NCI-H345 treated with DMSO at 0.1 percent for 48 hours (cell line): ENCODE measurements at regions not wholly inside any gene's neighbourhood (a gene's known extent, or its start where the extent isn't known, plus 50 kb on each side); places are given as distances from the start of the nearest gene placed in this dataset.

ENCODE experiments used
- DNase-seq: peaks from one replicate; lab custom pipeline; 2025; ENCODE audit not compliant: unreplicated experiment; lab: John Stamatoyannopoulos, UW

DNA sequence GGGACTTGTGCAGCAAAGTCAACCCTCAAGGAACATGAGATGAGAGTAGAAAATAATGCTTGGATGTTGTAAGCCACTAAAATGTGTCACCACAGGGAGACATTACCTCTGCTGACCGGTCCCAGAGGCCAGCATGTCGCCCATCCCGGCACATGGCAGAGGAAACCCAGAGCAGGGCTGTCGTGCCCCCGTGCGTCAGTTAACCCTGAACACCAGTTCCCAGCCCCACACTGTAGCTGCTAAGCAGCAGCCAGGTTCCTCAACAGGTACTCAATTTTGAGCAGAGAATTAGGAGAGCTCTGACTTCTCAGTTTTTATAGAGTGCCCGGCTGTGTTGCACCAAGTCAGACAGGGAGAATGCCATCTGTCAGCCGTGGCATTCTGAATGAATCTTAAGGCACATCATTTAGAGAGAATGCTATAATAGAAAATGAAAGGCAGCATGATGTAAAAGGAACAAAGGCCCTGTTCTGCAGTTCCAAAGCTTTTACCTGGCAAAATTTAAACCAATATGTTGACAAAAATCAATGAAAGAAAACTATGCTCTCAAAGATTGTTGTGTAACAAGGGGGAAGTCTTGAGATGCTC lies 307.9 kb downstream of the METTL4 start:
- DNase-seq = no peak

DNA sequence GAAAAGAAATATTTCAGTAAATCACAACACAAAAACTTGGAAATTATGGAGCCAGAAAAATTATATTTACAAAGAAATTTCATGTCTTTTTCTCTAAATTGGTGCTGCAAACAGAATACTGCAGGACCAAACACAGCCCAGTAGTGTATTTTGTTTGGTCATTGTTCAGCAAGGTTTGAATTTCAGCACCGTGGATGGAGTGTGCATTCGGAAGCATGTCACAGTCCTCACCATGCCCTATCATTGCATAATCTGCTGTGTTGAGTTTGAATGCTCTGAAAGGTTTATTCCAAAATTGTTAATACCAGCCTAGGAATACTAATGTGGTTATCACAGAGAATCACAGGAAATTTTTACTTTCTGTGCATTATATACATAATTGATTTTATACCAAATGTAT lies 296.7 kb downstream of the METTL4 start:
- DNase-seq = no peak

DNA sequence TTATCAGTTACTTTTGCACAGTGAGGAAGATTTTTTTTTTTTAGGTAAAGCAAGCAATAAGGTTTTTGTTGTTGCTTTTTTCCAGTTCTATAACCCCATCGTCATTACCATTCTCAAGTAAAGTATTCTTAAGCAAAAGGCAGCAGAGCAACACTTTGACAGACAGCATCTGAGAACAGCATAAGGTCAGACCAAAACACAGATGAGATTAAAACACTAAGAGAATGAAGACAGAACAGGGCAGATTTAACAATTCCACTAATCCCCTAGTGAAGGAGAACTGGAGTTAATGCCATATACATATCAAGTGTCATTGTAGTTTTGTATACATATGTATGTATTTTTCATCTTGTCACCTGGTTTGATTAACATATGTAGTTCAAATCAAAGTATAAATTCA lies 290.2 kb downstream of the METTL4 start:
- DNase-seq = no peak

DNA sequence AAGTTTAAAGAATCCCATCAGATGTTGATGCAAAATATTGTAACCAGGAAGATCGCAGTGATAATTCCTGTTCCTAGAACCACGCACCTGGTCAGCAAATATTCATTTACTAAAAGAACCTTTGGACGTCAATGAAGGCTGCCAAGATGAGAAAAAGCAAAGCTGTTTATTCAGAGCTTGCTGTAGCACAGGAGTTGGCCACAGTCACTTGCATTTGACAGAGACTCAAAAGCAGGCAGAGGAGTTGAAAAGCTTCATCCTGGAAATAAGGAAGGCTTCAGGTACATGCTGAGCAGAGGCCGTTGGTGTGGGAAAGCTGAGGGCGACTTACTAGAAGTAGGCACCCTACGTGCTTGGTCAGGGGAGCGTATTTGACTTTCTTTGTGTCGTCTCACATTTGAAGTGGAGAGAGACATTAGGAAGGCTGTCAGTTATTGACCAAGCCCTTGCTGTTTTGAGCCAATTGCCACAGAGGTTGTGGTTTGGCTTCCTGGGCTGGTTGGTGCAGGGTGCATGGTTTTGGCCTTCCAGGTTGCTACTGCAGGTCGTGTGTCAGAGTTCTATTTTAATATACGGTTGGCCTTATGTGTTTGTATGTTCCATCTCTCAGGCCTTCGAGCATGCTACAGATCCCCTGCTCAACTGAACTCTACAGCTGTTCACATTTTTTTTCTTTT lies 289.6 kb downstream of the METTL4 start:
- DNase-seq = no peak

DNA sequence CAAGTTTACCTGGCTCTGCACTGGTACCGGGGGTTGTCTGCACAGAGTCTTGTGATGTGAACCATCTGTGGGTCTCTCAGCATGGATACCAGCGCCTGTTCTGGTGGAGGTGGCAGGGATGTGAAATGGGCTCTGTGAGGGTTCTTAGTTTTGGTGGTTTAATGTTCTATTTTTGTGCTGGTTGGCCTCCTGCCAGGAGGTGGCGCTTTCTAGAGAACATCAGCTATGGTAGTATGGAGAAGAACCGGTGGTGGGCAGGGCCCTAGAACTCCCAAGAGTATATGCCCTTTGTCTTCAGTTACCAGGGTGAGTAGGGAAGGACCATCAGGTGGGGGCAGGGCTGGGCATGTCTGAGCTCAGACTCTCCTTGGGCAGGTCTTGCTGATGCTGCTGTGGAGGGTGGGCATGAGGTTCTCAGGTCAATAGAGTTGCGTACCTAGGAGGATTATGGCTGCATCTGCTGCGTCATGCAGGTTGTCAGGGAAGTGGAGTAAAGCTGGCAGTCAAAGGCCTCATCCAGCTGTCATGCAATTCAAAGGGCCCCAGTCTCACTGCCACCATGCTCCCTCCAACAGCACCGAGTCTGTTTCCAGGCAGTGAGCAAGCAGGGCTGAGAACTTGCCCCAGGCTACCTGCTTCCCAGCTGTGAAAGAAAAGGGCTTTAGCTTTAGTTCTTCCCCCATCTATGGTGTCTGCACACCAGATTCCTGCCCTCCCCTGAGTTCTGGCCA lies 278.0 kb downstream of the METTL4 start:
- no peak for DNase-seq

DNA sequence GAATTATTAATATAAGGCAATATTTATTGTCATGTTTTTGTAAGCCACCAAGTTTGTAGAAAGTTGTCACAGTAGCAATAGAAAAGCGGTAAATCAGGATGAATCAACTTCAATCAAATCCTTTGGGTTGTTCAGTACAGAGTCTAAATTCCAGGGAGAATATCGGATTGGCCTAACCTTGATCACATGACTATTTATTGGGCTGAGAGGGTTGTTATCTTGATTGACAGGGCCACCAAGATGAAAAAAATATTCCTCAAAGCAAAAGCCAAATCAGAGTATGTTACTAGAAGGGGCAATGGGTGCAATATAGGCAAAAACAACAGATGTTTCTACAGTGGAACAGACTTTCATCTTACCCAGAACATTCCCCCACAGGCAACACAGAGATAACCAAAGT lies 270.0 kb downstream of the METTL4 start:
- no peak for DNase-seq

DNA sequence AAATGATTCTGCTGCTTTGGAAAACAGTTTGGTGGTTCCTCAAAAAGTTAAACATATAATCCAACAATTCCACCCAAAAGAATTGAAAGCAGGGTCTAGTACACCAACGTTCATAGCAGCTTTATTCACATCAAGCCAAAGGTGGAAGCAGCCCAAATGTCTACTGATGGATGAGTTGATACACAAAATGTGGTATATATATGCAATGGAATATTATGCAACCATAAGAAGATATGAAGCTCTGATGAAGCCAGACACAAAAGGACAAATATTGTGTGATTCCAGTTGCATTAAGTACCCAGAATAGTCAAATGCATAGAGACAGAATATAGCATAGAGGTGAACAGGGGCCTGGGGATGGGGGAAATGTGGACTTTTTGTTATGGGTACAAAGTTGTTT lies 269.3 kb downstream of the METTL4 start:
- no peak for DNase-seq

DNA sequence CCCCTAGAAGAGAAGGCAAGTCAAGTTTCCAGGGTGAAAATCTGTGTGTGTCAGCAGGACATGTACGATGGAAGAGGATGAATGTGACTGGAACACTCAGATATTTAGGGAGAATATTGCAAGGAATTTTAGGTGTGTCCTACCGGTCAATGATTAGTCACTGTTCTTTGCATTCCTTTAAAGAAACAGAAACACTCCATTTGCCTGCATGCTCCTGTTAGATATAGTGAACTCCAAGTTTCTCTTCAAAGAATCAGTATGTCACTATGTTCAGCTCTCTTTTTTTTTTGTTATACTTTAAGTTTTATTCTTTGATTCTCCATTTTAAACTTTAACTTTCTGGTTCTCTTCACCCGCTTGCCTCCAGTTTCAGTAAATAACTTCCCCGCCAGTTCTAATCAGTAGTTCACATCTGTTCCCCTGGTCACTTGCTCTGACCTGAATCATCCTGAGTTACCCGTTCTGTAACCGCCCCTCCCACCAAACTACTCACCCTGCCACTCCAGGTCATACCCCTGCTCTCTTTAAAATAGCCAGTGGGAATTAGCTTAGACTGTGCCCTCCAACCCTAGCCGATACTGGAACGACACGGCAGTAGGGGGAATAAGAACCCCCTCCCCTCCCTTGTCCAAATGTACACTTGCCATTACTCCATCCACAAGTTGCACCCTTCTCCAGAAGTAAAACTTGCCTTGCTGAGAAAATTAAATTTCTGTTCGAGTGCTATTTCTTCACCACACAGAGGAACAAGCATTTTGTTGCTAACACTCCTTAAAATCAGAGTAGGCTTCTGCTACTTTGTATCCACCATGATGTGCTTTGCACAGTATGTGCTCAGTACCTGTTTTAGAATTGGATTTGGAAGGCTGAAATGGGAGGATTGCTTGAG lies 268.4 kb downstream of the METTL4 start:
- DNase-seq = no peak

DNA sequence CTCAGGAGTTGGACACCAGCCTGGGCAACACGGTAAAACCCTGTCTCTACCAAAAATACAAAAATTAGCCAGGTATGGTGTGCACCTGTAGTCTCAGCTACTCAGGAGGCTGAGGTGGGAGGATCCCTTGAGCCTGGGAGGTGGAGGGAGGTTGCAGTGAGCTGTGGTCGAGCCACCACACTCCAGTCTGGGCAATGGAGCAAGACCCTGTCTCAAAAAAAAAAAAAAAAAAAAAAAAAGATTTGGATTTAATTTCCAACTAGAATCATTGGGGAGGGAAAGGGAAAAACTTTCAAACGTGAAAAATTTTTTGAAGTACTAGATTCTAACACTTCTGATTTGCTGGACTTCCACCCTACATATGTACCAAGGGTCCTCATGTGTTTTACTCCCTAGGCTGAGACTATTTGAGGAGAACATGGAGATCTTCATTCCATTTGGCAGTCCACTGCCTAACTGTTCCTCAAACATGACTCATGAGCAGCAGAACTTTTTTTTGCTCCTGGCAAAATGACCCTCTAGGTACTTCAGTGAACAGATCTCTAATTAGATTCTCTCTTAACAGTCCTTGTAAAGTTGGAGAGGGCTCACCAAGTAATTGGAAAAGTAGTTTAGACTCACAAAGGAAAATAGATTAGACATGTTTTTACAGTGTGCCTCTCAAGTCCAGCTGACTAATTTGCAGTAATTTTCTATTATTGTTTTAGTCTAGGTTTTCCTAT lies 267.6 kb downstream of the METTL4 start:
- DNase-seq = no peak

DNA sequence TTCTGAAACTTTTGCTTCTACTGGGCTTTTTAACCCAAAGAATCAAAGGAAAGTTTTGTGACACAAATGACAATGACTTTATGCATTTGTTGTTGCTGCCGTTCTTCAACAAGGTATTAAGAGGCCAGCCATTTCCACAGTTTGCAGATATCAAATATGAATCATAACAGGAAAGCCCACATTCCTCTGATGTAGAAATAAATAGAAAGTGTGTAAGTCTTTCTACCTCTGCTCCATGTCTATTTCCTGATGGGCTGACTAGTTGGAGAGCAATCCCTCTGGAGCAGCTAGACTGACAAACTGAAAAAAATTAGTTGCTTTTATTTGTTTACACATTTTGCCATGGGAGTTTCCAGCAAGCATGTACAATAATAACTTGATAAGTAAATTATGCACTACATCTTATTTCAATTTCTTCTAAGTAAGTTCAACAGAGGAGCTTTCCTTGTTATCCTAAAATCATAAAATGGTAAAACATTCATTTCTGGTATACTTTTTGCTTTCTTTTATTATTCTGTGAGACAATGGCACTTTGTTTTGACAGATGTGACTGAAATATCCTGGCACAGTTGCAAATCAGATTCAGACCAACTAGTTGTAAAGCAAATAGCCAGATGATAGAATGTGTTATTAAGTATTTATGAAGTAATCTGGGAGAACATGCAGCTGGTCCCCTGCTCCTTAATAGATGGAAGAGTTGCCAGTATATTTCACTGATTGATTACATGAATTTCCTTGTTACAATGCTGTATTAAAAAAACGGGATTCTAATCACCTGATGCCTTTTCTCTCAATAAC lies 266.7 kb downstream of the METTL4 start:
- DNase-seq = no peak

DNA sequence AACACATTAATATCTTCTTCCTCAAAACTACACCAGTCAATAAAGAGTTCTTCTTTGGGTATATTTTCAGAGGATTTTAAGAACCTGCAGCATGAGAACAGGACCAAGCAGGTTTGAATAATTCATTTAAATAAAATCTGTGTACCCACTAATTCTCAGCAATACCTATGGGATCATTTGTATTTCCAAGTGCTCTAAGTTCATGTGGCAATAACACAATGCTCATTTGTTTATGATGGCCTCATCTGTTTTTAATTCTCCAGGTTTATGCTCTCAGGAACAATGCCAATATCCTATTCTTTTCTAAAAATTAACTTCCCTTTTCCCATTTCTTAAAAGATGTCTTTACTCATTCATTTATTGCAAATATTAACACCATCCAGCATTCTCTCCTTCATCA lies 264.7 kb downstream of the METTL4 start:
- DNase-seq = no peak

DNA sequence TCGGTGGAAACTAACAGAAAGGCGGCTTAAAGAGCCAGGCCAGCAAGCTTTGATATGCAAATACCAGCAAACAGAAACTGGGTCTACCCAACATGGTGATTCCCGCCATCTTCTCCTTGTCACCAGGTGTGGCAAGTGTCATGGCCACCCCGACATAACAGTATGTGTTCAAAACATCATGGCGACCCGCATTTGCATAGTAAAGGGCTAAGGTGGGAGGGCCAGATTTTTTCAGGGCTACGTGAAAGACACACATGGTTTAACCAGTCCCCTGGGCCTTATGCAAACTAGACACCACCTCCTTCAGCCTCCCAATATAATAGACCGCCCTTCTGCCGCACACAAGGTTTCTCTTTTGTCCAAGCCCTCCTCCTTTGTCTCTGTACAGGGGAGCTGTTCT lies 260.4 kb downstream of the METTL4 start:
- no peak for DNase-seq

DNA sequence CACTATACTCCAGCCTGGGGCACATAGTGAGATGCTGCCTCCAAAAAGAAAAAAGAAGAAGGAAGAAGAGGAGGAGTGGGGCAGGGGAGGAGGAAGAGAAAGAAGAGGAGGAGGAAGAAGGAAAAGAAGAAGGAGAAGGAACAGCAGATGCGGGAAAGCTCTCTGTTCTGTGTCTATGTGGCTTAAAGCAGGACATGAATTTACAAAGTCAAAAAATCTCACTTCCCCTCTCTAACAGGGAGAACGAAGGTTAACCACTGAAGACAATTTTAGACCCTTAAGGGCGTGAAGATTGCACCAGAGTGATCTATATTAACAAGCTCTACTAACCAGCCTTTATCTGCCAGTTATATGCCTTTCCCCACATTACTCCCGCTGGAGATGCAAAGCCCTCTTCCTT lies 258.9 kb downstream of the METTL4 start:
- no peak for DNase-seq

DNA sequence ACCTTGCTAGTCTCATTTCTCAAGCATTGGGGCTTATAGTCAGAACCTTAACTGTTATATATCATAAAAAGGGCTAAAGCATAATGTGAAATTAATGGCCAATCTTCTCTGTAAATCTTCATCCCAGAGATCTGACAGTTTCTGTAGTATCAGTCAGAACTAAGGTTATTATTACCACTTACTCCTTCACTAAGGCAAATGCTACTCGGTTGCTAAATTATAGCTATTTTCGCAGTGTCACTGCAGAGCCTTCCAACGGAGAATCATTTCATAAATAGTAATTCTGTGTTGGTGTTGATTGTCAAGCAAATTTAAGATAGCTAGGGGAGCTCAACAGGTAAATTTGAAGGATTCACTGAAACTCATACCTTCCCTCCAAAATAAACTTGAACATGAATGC lies 258.0 kb downstream of the METTL4 start:
- DNase-seq = no peak

DNA sequence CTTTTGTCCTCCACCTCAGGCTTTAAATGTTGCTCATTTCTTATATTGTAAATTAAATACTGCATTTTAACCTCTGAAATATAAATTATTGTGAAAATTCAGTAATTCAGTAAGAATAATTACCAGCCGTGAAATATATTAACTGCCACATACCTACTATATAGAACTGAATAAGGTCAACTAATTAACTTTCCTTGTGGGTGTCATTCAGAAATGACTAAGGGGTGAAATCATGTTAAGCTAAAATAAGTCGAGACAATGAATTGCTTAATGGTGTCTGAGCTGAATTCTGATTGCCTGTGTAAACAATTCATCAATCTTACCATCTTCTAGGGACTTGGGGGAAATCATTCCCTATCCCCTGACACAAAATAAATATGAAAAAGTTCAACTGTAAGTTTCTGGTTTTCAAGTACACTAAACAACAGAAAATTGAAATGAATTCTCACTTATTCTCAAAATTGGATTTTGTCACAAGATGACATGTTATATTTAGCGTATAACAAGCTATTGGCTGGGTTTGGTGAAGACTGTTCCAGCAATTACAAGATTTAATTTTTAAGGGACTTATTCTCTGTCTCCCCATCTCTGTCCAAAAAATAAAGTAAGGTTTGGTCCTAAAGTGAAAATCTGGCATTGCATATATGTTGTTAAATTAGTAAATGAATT lies 255.1 kb downstream of the METTL4 start:
- DNase-seq = no peak

DNA sequence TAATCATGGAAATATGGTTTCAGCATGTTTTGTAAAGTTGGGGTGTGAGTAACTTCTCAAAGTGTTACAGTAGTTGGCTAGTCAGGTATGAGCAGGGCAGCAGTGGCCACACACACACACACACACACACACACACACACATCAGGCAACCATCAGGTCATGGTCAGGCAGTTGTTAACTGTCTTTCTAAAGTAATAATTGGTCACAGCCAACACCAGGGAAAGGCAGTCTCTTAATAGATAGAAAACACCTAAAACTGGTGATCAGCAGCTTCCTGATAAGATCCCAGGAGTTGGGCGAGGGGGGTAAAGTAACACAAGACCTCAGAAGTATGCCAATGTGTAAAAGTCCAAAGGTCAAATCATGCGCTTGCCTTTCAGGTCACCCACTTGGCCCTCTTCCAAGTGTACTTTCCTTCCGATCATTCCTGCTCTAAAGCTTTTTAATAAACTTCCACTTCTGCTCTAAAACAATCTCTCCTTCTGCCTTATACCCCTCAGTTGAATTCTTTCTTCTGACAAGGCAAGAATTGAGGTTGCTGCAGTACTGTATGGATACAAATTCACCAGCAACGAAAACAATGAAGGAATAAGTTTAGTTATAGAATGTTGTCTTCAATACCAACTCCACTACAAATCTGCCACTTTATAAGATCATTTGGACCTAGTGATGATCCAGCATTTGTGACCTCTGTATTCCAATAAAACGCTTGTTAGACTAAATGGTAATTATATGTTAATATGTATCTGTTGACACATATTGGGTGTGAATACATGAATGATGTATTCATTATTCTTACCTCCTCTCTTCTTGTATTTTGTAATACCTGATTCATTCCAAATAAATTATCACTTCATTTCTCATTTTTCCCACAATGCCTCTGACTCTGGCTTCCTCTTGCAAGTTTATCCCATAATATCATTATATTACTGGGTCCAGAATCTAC lies 254.3 kb downstream of the METTL4 start:
- DNase-seq = no peak

DNA sequence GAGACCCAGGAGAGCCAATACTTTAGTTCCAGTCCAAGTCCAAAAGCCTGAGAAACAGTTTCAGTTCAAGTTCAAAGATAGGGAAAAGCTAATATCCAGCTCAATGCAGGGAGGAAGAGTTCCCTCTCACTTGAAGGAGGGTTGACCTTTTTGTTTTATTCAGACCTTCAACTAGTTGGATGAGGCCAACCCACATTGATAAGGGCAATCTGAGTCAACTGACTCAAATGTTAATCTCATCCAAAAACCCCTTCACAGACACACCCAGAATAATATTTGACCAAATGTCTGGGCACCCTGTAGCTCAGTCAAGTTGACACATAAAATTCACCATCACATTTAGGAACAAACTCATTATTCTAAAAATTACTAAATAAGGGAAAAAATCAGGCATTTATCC lies 246.8 kb downstream of the METTL4 start:
- DNase-seq = no peak

DNA sequence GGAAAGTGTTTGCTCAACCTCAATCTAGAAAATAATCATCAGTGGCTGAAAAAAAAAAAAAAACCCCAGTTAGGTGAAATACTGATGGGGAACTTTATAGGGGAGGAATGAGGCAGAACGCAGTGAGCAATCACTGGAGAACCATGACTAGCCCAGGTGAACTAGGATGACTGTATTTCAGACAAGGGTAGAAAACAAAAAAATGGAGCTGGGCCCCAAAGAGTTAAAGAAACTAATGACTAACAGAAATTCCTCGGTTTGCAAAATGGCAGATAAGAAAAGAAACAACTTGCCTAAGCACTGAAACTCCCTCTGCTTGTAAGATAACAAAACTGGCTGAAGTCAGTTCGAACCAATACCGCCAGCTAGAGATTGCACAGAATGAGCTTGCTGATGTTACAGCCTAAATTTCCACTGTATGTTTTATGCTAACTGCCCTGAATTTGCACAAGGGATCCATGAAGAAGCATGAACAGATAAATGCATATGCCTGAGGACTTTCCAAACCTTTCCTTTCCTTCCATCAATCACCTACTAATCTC lies 245.9 kb downstream of the METTL4 start:
- no peak for DNase-seq
